ENCODE measurements at regions not wholly inside any gene's neighbourhood (a gene's known extent, or its start where the extent isn't known, plus 50 kb on each side); places are given as distances from the start of the nearest gene placed in this dataset.

DNA sequence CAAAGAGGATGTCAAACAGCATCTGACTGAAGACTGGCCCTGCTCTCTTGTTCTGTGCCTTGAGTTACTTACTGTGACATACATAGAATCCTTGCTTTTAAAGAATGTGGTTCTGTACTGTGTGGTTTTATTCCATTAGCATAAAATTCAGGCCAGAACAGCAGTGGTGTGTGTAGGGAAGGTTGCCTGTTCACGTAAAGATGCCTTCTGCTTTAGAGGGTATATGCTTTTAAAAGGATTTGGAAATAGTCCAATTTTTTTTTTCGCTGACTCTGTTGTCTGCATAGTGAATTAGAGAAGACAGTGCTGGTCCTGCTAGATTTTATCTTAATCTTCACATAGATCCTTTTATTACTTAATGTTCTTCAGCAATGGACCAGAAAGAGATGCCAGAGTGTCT is 470.8 kb upstream of the SEMA3A start:
- H3K4me1 ChIP-seq: peaks cover 28% of the 10 kb centered on the region
- Mint-ChIP-seq H3K36me3 (ENCODE audit: insufficient read depth, unreplicated experiment) (peaks cover 6% of the 10 kb centered on the region), H3K4me3 (ENCODE audit: unreplicated experiment) (no peak overlapping the region), H3K4me1 (ENCODE audit: low read depth, unreplicated experiment) (peaks cover 22% of the 10 kb centered on the region), H3K9me3 (ENCODE audit: unreplicated experiment) (no peaks in the 10 kb centered on the region), H3K27me3 (ENCODE audit: insufficient read depth, unreplicated experiment) (no peaks in the 10 kb centered on the region), H3K27ac (ENCODE audit: unreplicated experiment) (peak overlapping the region; percentile 8)
- intact Hi-C loops (cut with micrococcal nuclease; ENCODE audit: unreplicated experiment): no loop called here
- ChIA-PET POLR2A (no interaction called here), CTCF (no interaction called here)
- TF ChIP-seq, protein P1, sequence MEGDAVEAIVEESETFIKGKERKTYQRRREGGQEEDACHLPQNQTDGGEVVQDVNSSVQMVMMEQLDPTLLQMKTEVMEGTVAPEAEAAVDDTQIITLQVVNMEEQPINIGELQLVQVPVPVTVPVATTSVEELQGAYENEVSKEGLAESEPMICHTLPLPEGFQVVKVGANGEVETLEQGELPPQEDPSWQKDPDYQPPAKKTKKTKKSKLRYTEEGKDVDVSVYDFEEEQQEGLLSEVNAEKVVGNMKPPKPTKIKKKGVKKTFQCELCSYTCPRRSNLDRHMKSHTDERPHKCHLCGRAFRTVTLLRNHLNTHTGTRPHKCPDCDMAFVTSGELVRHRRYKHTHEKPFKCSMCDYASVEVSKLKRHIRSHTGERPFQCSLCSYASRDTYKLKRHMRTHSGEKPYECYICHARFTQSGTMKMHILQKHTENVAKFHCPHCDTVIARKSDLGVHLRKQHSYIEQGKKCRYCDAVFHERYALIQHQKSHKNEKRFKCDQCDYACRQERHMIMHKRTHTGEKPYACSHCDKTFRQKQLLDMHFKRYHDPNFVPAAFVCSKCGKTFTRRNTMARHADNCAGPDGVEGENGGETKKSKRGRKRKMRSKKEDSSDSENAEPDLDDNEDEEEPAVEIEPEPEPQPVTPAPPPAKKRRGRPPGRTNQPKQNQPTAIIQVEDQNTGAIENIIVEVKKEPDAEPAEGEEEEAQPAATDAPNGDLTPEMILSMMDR (IDR thresholded peaks at IDR 0.05; ENCODE audit: insufficient read depth in 1 of 2, low read depth in 1 of 2, low read length in 1 of 2, severe bottlenecking in 1 of 2, unreplicated experiment in 1 of 2): no peak
- DNase-seq: no peak
- H3K4me3 ChIP-seq (ENCODE audit: low read depth, low read length): no peak overlapping the region
- no TSS peak for BruUV-seq (replicated peaks)
- H3K36me3 ChIP-seq (ENCODE audit: control insufficient read depth, insufficient read depth, low read length): no peaks in the 10 kb centered on the region
- H3K27me3 ChIP-seq (replicated peaks; ENCODE audit: control insufficient read depth, insufficient read depth, low read length): no peaks in the 10 kb centered on the region
- no peaks in the 10 kb centered on the region for H3K9me3 ChIP-seq

DNA sequence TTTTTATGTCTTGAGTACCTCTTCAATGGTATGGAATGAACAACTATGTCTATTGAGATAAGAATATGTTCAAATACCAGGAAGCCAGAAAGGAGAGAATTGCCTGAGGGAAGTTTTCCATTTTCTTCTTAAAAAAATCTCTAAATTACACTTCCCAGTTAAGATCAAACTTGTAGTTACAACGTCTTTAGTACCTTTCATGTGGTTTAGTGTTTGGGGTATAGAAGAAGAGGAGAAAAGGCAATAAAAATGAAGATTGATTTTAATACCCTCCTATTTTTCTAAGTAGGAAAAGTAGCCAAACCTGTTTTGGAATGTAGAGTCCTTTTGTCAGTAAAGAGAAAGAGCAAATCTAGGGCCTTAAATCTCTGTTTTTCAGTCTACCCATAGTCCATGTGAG is 470.0 kb upstream of the SEMA3A start:
- Mint-ChIP-seq H3K4me3 (ENCODE audit: unreplicated experiment) (peak overlapping the region; percentile 35), H3K27ac (ENCODE audit: unreplicated experiment) (peak overlapping the region; percentile 8), H3K4me1 (ENCODE audit: low read depth, unreplicated experiment) (peaks cover 22% of the 10 kb centered on the region), H3K27me3 (ENCODE audit: insufficient read depth, unreplicated experiment) (no peaks in the 10 kb centered on the region), H3K9me3 (ENCODE audit: unreplicated experiment) (no peaks in the 10 kb centered on the region), H3K36me3 (ENCODE audit: insufficient read depth, unreplicated experiment) (peaks cover 6% of the 10 kb centered on the region)
- H3K9me3 ChIP-seq: no peaks in the 10 kb centered on the region
- no peak for DNase-seq
- intact Hi-C loops (cut with micrococcal nuclease; ENCODE audit: unreplicated experiment): loop anchor here (1.0 kb wide), 1 partner anchor 26 kb away; no protein-coding TSS in a partner anchor
- peaks cover 28% of the 10 kb centered on the region for H3K4me1 ChIP-seq
- ChIA-PET CTCF (no interaction called here), POLR2A (no interaction called here)
- no peaks in the 10 kb centered on the region for H3K27me3 ChIP-seq (replicated peaks; ENCODE audit: control insufficient read depth, insufficient read depth, low read length)
- no TSS peak for BruUV-seq (replicated peaks)
- no peaks in the 10 kb centered on the region for H3K36me3 ChIP-seq (ENCODE audit: control insufficient read depth, insufficient read depth, low read length)
- H3K4me3 ChIP-seq (ENCODE audit: low read depth, low read length): no peak overlapping the region
- TF ChIP-seq, protein P1 (IDR thresholded peaks at IDR 0.05; ENCODE audit: insufficient read depth in 1 of 2, low read depth in 1 of 2, low read length in 1 of 2, severe bottlenecking in 1 of 2, unreplicated experiment in 1 of 2): no peak

DNA sequence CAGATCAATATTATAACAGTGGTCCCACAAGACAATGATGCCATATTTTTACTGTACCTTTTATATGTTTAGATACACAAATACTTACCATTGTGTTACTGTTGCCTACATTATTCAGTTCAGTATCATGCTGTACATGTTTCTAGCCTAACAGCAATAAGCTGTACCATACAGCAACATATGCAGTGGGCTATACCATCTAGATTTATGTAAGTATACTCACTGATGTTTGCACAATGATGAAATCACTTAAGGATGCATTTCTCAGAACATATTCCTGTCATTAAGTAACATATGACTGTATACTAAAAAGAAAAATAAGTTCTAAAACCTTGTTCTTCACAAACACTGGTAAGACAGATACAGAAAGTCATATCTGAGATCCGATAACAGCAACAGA is 468.6 kb upstream of the SEMA3A start:
- ChIA-PET CTCF (no interaction called here), POLR2A (no interaction called here)
- H3K4me1 Mint-ChIP-seq (ENCODE audit: low read depth, unreplicated experiment): peaks cover 22% of the 10 kb centered on the region
- peaks cover 28% of the 10 kb centered on the region for H3K4me1 ChIP-seq
- DNase-seq: no peak
- intact Hi-C loops (cut with micrococcal nuclease; ENCODE audit: unreplicated experiment): no loop called here
- no peaks in the 10 kb centered on the region for H3K27me3 Mint-ChIP-seq (ENCODE audit: insufficient read depth, unreplicated experiment)
- H3K36me3 ChIP-seq (ENCODE audit: control insufficient read depth, insufficient read depth, low read length): no peaks in the 10 kb centered on the region
- H3K4me3 Mint-ChIP-seq (ENCODE audit: unreplicated experiment): no peak overlapping the region
- TF ChIP-seq, protein P1 (IDR thresholded peaks at IDR 0.05; ENCODE audit: insufficient read depth in 1 of 2, low read depth in 1 of 2, low read length in 1 of 2, severe bottlenecking in 1 of 2, unreplicated experiment in 1 of 2): no peak
- H3K9me3 ChIP-seq: no peaks in the 10 kb centered on the region
- no peaks in the 10 kb centered on the region for H3K27me3 ChIP-seq (replicated peaks; ENCODE audit: control insufficient read depth, insufficient read depth, low read length)
- H3K36me3 Mint-ChIP-seq (ENCODE audit: insufficient read depth, unreplicated experiment): peaks cover 6% of the 10 kb centered on the region
- H3K4me3 ChIP-seq (ENCODE audit: low read depth, low read length): no peak overlapping the region
- H3K27ac Mint-ChIP-seq (ENCODE audit: unreplicated experiment): peak overlapping the region; percentile 80
- no TSS peak for BruUV-seq (replicated peaks)
- no peaks in the 10 kb centered on the region for H3K9me3 Mint-ChIP-seq (ENCODE audit: unreplicated experiment)

All from Caco-2 (cell line).